GM19035 (cell line): ENCODE measurements at regions not wholly inside any gene's neighbourhood (a gene's known extent, or its start where the extent isn't known, plus 50 kb on each side); places are given as distances from the start of the nearest gene placed in this dataset.
"Not testable (repeated sequence)": the region's sequence is repeated elsewhere in the genome, so short reads cannot be mapped to it uniquely, and the experiment has no call there.

ENCODE experiments used
- ATAC-seq: cut with Tn5 transposase; IDR thresholded peaks from one replicate; pipeline ENCODE4 v1.9.1; 2021; ENCODE audit not compliant: unreplicated experiment

DNA sequence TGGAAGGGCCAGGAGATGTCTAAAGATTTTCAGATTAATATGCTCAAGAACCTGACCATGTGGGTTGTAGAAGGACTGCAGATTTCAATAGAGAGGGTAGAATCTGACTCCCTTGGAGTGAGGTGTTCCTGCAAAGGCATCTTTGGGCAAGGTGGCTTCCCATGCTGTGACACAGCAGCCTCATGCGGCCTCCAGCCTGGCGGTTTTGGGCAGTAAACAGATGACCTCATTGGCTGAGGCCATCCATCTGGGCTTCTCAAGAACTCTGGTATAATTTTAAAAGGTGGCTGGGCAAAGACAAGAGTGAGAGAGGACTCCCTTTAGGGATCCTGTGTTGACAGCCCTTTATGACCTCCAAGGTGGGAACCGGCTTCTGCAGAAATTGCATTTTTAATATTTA lies 90.3 kb upstream of the ERCC6L2 start:
- ATAC-seq, result no peak

DNA sequence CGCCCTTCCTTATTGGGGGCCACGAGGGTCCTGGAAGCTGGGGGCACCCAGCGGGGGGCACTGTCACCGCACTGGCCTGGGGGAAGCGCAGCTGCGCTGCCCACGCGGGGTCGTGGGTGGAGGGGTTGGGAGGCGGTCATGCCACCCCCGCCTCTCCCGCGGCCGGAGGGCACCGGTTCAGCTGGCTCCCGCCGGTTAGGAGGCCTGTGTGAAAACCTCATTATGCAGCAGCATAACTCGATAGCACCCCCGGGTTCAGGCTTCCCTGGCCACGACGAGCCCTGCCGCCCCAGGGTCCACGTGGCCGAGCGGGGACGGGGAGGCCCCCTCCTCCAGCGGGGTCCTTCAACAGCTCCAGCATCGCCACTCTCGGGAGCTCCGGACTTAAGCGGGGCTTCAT lies 91.2 kb upstream of the ERCC6L2 start:
- no peak for ATAC-seq

DNA sequence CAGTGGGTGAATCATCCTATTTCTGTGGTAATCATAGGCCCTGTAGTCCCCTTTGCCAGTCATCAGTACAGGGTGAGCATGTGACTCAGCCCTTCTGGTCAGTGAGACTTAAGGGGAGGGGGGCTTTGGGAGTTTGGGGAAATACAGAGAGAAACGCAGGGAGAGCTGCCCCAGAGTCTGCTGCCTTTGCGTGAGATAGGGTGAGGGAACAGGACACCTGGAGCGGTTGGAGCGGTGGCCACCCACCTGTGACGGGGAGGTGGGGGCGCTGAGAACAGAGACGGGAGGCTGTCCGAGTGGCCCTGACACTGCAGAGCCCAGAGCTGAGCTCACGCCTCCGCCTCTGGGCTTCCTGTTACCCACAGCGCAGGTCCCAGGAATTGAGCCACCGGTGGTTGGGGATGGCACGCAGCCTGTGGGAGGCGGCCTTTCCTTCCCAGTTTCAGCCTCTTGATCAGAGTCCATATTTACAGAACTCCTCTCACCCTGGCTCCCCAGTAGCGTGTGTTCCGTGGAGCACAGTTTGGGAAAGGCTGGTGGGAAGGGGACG lies 92.0 kb upstream of the ERCC6L2 start:
- no peak for ATAC-seq

DNA sequence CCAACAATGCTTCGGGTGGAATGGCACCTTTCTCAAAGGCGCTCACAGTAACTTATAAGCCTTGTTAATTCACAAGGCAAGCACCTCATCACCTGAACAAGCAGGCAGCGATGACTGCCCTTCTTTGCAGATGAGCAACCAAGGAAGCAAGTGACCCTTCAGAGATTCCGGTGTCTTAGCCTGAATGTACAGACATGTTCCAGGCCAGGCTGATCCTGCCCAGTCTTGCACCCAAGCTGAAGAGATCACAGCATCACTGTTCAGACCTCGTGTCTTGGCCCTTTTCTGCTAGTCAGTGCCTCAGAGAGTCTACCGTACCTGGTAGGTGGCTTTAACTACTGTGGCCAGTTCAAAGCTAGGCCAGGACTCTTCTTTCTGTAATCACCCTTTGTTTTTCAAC lies 94.7 kb upstream of the ERCC6L2 start:
- ATAC-seq, result no peak

DNA sequence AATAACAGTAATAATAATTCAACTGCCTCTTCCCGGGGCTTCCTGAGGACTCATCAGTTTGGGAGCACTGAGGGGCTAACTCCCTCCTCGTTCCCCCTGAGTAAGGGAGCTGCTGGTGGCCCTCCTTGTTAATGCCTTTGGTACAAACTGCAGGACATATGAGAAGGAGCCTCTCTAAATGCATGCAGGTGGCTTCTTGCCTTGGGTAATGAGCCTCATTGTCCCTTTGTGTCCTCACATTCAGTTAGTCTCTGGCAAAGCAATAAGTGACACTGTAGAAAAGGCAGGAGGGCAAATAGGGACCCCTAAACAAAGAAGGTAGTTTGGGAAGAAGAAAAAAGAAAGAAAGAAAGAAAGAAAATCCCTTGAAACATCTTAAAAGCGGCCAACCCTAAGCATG lies 95.4 kb upstream of the ERCC6L2 start:
- no peak for ATAC-seq

DNA sequence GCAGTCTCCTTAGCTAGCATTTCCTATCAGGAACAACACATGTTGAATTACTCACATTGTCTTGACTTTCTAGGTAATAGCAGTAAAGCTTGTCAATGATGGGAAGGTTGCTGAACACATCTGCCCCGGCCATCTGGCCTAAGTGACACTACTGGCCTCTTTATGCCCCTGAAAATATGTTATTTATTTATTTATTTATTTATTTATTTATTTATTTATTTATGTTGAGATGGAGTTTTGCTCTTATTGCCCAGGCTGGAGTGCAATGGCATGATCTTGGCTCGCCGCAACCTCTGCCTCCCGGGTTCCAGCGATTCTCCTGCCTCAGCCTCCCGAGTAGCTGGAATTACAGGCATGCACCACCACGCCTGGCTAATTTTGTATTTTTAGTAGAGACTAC lies 95.9 kb upstream of the ERCC6L2 start:
- ATAC-seq, result not testable (repeated sequence)

DNA sequence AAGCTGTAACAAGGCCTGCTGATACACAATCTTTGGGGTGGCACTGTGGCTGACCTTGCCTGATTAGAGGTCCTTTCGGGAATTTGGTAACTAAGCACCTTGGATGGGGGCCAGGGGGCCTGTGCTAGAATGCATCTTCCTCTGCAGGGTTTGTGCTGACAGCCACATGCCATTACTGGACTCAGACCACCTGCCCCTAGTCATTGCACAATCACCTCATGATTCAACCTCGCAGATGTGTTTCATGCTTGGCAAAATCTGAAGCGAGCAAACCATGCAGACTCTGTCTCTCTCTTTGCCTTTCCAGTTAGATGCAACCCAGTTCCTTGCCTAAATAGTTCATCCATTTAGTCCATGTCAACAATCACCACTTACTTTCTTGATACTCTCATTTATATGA lies 96.5 kb upstream of the ERCC6L2 start:
- no peak for ATAC-seq

DNA sequence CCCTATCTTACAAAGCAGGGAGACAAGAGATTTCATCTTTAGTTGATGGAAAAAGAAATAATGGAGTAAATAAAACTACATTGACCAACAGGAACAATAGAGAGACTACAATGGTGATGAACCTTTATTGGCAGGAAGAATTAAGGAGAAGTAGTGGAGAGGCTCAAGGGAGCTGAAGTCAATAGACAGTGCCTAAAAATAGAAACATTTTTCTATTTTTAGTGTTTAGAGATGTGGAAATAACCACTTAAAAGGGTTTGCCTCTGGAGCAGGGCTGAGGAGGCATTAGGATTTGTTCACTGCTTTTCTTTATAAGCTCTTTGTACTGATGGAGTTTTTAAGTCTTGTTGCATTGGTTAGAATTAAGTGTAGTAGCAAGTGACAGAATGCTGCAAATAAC lies 98.4 kb upstream of the ERCC6L2 start:
- no peak for ATAC-seq

DNA sequence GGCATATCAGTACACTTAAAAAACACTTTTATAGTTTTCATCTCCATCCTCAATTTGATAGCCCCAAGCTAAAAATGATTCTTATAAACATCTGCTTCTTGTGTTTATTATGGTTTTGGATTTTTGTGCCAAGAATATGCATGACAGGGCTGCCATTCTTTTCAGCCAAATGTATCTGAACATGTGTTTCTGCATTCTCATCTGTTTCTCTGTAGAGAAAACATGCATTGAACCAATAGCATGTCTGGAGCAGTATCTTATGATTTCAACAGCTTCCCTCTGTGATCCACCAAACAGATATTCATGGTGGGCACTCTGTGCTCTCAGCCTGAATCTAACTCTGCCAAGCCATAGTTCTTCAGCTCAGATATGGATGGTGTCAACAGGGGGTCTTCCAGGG lies 99.3 kb upstream of the ERCC6L2 start:
- no peak for ATAC-seq

DNA sequence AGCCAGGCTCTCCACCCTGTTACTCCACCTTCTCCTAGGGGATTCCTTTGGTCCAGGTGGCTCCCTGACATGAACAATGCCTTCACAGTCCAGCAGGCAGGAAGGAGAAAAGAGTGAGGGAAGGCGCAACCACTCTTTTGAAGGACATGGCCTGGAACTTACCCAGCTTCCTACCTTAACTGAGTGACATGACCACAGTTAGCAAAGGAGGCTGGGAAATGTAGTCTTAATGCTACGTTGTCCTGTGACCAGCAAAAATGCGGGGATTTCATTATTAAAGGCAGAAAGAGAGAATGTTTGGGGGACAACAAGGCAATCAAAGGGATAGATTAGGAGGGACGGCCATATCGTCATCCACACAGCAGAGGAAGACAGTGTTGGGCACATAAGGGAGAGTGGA lies 100.3 kb upstream of the ERCC6L2 start:
- no peak for ATAC-seq

DNA sequence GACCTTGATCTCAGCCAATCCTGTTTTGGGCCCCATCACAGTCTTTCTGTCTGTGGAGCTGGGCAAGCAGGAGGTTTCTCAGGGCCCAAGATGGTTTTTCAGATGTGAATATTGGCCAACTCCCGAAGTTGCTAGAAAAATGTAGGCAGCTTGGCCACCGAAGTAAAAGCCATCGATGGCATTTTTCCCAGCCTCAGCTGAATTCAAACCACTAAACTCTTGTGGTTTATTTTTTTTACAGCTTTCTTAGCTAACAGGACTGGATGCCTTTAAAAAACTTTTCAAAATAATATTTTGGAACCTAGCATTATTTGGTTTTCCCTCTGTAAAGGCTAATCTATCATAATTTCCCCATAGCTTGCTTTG lies 102.5 kb upstream of the ERCC6L2 start:
- ATAC-seq, result no peak

DNA sequence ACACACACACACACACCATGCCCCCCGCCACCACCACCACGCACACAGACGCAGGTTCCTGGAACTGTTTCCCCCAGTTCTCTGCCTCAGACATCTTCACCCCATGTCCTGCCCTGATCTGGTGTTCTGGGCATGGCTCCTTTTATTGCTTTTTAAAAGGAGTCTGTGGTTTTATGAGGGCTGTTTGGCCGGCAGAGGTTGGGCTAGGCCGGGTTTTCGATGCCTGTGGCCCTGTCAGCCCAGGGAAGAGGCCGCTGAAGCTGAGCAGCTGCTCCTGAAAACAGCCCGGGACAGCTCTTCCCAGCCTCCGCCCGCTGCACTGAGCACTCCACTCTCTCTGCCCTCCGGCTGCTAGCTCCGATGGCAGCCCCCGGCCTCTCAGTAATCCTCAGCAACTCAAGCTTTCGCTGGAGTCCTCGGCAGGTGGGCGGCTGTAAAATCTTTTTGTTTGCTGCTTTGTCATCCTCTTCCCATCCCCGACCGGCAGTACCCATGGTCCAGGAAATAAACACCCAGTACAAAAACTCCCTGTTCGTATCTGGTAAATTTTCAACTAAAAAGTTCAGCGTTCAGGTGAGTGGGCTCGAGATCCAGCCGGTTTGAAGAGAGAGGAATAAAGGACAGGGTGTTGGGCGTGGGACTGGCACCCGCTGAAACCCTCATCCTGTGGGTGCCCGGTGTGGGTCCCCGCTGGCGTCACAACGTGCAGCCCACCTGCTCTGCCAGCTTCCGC lies 103.0 kb upstream of the ERCC6L2 start:
- no peak for ATAC-seq

DNA sequence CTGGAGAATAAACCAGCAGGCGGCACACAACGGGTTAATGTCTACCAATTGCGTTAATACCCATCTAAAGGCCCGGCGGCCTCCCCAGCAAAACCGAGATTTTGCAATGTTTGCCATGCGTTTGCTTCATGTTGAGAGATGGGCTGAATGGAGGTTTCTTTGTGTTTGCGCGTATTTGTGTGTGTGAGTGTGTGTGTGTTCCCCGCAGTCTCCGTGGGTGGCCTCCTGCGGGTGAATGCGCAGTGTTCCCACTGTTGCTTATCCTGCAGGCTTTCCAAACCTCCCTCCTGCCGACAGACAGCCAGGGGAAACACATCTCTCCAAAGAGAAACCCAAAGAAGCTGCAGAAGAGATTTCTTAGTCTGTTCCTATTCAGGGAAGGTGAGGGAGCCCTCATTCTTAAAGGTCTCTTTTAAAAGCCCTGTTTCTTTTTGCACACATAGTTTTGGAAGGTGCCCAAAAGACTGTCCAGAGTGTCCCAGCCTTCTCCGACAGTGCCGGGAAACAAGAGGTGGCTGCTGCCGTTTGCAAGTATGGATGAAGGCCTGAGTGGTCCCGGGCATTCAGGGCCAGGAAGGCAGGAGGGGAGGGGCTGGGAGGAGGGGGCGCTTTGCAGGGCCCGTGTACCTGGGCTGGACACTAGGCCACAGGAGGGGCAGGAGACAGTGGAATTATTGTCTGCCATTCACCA lies 103.8 kb upstream of the ERCC6L2 start:
- no peak for ATAC-seq

DNA sequence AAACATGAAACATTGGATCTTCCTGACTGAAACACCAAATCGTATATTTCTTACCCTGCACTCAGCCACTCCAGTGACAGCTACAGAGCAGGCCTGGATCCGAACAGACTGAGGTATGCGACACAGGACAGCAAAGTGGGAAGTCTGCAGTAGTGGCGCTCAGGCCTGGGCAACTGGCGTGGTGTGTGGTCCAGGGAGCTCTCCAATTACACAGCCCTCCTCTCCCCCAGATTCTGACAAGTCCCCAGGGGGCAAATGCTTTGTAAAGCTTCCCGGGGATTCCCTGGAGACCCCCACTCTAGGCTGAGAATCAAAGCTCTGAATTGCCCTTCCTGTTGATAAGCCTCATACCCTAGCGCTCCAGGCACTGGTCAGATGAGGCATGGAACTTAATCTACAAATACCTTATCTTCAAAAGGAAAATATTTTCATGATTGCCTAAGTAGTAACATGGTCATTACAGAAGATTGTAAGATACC lies 104.8 kb upstream of the ERCC6L2 start:
- no peak for ATAC-seq

DNA sequence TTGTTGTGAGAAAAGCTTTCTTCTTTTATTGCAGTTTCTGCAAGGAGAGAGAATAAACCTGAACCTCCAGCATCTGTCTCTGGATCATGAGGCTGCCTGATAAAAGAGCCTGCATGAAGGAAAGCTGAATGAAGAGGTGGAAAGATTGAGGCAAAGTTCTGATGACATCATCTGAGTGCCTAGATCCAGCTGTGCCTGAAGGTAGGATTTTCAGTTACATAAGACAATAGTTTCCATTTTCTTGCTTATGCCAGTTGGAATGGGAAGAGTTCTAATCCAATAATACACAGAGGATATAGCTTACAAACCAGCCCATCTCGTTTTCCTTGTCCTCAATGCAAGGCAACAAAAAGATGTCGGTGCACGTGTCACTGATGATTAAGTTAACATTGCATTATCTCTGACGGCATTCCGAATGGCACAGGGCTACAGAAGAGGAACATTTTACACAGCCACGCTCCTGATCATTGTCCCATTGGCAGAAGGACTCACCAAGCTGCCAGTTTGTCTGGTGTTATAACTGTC lies 105.5 kb upstream of the ERCC6L2 start:
- no peak for ATAC-seq

DNA sequence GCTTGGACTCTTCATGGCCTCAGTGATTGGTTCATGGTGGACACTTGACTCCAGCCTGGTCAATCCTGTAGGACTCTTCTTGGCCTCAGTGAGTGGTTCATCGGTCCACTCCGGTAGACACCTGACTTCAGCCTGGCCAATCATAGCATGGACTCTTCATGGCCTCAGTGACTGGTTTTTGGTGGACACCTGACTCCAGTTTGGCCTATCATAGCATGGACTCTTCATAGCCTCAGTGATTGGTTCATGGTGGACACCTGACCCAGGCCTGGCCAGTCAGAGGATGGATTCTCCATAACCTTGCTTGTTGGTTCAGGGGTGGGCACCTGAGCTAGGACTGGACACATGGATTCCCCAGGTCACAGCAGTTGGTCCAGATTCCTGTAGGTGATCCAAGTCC lies 106.0 kb upstream of the ERCC6L2 start:
- no peak for ATAC-seq

DNA sequence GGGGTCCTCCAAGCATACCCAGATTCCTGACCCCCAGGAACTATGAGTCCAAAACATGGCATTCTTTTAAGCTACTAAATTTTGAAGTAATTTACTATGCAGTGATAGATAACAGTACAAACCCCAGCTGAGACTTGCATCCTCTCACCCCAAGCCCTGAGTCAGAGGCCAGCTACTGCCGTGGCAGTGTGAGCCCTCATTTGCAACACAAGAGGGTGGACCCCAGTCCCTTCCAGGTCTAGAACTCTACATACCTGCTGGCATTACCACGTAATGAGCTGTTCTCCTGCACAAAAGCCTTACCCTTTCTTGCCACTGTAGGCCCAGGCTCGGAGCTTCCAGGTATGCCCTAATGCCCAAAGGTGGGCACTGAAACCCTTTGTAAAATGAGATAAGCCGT lies 108.6 kb upstream of the ERCC6L2 start:
- ATAC-seq, result no peak

DNA sequence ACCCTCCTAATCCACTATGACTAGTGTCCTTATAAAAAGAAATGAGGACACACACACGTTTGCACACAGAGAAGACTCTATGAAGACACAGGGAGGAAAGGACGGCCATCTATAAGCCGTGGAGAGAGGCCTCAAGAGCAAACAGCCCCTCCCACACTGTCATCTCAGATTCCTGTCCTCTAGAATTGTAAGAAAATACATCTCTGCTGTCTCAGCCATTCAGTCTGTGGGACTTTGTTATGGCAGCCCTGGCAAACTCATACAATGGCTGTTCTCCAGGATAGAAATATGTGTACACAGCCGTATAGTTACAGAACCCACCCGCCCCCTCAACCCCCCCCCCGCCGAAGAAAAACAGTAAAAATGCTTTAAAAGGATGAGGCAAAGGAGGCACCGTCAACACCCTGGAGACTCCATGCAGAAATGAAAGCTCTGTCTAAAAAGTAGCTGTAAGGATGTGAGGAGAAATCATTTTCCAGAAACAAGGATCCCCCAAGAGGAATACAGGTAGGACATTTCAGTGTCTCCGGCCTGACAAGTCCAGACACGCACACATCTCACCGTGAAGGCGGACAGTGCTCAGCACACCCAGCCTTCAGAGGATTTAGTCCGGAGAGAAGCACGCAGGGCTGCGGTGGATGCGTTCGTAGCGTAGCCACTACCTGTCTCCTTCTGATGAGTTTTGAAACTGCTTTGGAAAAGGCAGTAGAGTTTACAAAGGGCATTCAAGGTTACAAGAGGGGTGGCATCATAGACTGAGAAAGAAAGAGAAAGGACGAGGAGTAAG lies 110.8 kb upstream of the ERCC6L2 start:
- no peak for ATAC-seq

DNA sequence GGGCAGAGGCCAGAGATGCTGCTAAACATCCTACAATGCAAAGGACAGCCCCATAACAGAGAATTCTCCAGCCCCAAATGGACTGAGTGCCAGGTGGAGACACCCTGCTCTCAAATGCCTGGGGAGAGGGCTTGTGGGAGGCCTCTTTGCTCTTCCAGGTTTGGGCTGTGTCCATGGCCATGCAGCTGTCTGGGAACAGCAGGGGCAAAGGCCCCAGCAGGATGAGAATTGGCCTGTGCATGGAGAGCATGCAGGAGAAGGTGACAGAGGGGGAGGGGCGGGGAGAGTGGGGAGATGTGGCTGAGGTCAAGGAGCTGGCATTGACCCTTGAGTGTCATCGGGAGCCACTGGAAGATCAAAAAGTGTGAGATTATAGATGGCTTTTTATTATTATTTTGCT lies 111.5 kb upstream of the ERCC6L2 start:
- no peak for ATAC-seq

DNA sequence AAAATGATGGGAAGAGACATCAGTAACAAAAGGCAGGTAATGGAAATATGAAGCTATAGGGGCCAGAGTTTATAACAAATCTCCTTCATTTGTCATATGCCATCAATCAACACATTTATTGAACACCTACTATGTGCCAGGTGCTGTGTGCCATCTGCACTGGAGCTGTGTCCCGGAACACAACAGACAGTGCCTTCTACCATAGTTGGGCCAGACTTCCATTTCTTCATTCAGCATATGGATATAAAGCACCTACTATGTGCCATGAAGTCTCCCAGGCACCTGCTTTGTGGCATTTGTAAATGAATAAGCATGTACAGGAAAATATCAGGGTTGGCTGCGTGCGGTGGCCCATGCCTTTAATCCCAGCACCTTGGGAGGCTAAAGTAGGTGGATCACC lies 112.5 kb upstream of the ERCC6L2 start:
- ATAC-seq, result no peak

DNA sequence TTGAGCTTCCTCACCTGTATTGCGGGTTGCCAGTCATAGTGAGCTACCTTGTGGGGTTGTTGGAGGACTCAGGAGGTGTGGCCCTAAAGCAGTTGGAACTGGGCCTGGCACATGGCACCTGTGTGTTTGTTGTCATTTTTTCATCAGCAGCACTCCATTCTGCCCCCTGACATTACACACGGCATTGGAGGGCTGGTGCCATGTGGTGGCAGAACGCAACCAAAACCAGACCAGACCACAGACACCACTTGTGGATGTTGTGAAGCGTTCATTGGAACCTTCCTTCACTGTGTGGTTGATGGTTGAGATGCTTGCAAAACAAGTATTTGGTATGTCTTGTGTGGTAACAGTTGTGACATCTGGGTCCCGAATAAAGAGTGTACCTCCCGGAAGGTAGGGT lies 113.2 kb upstream of the ERCC6L2 start:
- no peak for ATAC-seq

DNA sequence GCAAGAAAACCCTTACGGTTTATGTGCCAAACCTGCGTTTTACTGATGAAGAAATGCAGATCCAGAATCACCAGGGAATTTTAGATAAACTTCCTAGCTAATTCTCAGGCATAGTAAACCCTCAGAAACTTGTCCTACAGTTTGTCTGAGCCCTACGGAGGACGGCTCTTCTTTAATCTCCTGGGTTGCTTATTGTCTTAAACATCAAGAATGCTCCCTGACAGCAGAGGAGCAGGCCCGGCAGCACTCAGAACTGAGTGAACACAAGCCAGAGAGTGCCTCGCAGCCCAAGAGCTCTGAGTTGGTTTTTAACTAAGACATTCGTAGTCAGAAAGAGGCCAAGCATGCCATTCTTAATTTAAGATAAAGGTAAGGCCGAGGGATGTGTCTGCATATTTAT lies 114.7 kb upstream of the ERCC6L2 start:
- no peak for ATAC-seq
